ENCODE measurements at regions not wholly inside any gene's neighbourhood (a gene's known extent, or its start where the extent isn't known, plus 50 kb on each side); places are given as distances from the start of the nearest gene placed in this dataset.
"Not testable (repeated sequence)": the region's sequence is repeated elsewhere in the genome, so short reads cannot be mapped to it uniquely, and the experiment has no call there.

GRCh38 chr5:92641031-92641962 lies 939.7 kb downstream of the NR2F1-AS1 start:
- DNase-seq (ENCODE audit: low spot score), result no peak
- intact Hi-C loops (cut with DNase I), result no loop called here

GRCh38 chr5:92640340-92640739 lies 940.7 kb downstream of the NR2F1-AS1 start:
- intact Hi-C loops (cut with DNase I), result no loop called here
- no peak for DNase-seq (ENCODE audit: low spot score)

DNA sequence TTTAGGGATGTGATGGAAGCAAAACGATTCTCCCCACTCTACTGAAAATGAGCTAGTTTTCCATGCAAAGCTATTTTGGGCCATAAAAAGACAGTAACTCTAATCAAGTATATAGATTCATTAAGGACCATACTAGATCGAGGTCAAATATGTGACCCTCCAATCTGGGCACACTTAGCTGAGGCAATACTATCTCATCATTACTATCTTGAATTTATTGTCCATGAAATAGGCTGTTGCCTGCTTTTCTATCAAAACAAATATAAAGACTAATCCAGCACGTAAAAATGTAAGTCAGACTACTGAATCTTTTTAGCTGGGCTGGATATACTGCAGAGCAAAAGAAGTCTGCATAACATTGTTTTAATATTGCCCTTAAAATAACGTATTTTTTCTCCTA lies 943.1 kb downstream of the NR2F1-AS1 start:
- intact Hi-C loops (cut with DNase I), result no loop called here
- DNase-seq (ENCODE audit: low spot score), result no peak

DNA sequence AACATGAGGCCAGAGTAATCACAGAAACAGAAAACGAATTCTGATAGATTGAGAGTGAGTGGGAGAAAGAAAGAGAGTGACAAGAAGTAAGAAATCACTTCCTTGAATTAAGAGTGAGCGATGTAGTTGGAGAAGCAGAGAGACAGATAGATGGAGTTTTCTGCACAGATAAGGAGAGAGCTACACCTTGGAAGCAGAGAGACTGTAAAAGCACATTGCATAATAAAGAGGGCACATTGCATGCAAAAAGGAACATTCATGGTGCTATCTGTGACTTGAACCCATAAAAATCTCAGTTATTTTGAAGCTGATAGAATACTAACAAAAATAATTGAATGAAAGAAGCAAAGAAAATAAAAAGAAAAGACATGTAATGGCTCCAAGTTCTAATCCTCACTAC lies 943.8 kb downstream of the NR2F1-AS1 start:
- no peak for DNase-seq (ENCODE audit: low spot score)
- intact Hi-C loops (cut with DNase I), result no loop called here

DNA sequence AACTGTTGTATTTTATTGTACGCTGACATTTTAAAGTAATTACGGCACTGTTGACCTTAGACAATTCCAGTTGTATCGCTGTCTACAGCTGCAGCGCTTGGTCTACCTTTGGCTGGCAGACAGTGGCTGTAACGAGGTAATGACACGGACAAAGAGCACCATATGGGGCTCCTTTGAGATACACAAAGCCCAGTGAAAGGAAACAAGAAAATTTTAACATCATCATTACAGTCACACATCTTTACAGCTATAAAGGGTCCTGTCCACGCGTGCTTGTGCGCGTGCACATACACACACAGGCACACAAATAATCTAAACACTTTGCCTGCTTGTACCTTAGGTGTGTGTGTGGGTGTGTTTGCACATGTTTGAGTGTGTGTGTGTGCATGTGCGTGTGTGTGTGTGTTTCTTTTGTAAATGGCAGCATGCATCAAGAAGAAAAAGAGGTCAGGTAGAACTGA lies 946.0 kb downstream of the NR2F1-AS1 start:
- no peak for DNase-seq (ENCODE audit: low spot score)
- intact Hi-C loops (cut with DNase I), result no loop called here

DNA sequence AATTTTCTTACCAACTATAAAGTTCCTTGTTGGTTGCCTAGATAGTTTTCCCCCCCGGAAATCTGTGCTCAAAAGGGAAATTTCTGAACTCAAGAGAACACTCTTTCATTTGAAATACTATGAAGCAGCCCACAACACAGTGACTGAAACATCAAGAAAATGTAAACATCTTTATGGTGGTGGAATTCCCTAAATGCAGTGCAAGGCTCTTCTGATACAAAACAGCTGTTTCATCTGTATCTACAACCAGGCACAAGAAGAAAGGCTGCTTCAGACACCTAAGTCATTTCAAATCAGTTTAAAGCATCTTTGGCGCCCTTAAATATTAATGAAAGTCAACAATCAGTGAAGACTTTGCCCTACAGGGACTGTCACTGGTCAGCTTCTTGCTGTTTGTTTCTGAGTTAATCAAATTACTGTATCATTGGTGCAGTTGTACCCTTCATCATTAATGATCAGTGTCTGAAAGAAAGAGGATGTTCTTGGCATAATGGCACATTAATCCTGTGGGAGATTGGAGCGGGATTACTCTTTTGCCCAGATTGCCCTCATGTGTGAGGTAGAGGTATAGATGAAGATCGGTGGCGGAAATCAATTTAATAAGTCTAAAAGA lies 947.0 kb downstream of the NR2F1-AS1 start:
- intact Hi-C loops (cut with DNase I), result no loop called here
- DNase-seq (ENCODE audit: low spot score), result no peak

- no peak for DNase-seq (ENCODE audit: low spot score)
- intact Hi-C loops (cut with DNase I), result no loop called here
These were observed 947.8 kb downstream of the NR2F1-AS1 start for GRCh38 chr5:92633176-92633575.

DNA sequence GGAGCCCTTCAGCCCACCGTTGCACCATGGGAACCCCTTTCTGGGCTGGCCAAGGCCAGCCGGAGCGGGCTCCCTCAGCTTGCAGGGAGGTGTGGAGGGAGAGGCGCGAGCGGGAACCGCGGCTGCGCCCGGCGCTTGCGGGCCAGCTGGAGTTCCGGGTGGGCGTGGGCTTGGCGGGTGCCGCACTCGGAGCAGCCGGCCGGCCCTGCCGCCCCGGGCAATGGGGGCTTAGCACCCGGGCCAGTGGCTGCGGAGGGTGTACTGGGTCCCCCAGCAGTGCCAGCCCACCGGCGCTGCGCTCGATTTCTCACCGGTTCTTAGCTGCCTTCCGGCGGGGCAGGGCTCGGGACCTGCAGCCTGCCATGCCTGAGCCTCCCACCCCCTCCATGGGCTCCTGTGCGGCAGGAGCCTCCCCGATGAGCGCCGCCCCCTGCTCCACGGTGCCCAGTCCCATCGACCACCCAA lies 949.8 kb downstream of the NR2F1-AS1 start:
- DNase-seq (ENCODE audit: low spot score); intact Hi-C loops (cut with DNase I): not testable (repeated sequence)

DNA sequence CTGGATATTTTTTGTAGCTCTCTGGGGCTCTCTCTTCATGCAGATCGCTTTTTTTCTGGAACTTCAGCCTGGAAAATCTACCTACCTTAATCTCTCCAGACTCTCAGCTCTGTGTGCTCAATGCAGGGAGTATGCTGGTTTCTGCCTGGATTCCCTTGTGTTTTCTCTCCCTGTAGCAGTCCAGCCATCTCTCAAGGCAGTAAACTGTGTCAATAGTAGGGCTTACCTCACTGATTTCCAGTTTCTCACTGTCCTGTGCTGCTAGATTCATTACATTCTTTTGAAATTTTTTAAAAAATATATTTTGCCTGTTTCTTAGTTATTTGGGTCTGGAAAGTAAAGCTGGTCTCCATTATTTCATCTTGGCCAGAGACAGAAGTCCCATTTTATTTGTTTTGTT lies 951.4 kb downstream of the NR2F1-AS1 start:
- intact Hi-C loops (cut with DNase I), result no loop called here
- no peak for DNase-seq (ENCODE audit: low spot score)

DNA sequence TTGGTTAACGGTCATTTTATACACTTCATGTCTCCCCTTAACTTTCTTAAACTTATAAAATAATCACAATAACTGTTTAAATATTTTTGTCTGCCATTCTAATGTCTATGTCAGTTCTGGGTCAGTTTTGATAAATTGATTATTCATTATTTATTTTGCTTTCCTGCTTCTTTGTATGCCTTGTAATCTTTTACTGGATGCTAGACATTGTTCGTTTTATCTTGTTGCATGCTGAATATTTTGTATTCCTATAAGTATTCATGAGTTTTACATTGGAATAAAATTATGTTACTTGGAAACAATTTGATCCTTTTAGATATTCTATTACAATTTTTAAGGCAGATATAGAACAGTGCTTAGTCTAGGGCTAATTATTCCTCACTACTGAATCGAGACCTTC lies 952.0 kb downstream of the NR2F1-AS1 start:
- intact Hi-C loops (cut with DNase I), result no loop called here
- no peak for DNase-seq (ENCODE audit: low spot score)

DNA sequence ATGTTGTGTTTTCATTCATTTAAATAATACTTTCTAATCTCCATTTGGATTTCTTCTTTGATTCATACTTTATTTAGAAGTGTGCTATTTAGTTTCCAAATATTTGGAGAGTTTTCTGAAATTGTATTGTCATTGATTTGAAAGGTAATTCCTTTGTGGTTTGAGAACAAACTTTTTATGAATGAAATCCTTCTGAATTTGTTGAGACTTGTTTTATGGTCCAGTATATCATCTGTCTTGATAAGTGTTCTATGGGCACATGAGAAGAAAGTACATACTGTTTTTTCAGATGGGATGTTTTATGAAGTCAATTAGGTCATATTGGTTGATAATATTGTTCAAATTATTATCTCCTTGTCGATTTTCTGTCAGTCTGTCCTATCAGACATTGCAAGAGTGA lies 953.8 kb downstream of the NR2F1-AS1 start:
- intact Hi-C loops (cut with DNase I), result no loop called here
- no peak for DNase-seq (ENCODE audit: low spot score)

DNA sequence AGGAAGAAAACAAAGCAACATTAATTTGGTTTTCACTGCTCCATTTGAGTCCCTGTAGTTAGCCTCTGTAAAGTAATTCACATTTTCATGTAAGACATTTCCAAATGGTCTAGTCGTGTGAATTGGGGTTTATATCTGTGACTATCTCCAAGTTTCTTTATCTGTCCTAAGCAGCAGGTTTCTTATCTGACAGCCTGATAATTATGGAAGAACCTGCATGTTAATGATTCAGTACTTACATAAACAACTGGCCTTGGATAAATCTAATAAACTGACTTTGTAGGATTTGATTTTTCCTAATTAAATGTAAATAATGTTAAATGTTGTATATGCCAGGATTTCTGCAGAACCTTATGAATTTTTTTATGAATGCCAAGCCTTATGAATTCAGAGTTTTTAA lies 964.9 kb downstream of the NR2F1-AS1 start:
- intact Hi-C loops (cut with DNase I), result no loop called here
- no peak for DNase-seq (ENCODE audit: low spot score)

- intact Hi-C loops (cut with DNase I), result no loop called here
- DNase-seq (ENCODE audit: low spot score), result no peak
These were observed 967.5 kb downstream of the NR2F1-AS1 start for GRCh38 chr5:92613546-92613945.

DNA sequence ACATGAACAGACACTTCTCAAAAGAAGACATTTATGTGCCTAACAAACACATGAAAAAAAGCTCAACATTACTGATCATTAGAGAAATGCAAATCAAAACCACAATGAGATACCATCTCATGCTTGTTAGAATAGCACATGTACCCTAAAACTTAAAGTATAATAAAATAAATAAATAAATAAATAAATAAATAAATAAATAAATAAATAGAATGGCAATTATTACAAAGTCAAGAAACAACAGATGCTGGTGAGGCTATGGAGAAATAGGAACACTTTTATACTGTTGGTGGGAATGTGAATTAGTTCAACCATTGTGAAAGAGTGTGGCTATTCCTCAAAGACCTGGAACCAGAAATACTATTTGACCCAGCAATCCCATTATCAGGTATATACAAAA lies 970.6 kb downstream of the NR2F1-AS1 start:
- DNase-seq (ENCODE audit: low spot score); intact Hi-C loops (cut with DNase I): not testable (repeated sequence)

DNA sequence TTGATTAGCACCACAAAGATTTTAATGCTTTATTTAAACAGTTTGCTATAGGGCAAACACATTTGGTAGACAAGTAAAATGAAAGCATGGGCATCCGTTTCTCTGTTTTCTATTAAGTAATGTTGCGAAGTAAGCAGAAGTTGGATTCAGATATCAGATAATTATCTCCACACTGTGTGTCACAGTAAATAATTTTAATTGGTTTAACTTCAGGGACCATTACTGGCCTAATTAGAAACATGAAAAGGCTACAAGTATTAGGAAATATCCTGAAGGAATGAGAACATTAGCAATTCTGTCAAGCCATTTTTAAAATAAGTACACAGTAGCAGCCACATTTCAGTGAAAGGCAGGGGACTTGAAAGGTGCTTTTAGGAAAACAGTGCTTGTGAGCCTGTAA lies 975.4 kb downstream of the NR2F1-AS1 start:
- intact Hi-C loops (cut with DNase I), result no loop called here
- no peak for DNase-seq (ENCODE audit: low spot score)

DNA sequence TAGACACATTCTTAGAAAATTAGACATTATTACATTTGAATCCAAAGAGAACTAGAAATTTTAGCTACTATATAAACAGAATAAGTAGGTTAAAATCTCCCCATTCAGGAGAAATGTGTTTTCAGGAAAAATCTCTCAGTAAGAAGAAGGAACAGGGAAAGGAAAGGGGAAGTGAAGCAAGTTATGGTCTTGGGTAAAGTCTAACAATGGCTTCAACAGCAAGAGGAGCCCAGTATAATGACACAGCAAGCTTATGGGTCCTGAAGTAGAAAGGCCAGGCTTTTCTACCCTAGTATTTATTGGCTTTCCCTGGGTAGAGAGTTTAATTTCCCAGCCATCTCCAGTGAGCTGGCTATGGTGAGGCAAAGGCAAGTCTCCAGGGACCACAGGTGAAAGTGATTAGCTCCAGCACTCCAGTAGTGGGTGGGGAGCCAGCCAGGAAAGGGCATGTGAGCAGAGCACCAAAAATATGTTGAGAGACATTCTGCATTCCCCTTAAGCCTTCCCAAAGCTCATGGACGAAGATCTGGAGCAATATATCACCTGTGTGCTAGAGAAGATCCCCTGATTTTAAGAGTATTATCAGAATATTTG lies 981.7 kb downstream of the NR2F1-AS1 start:
- intact Hi-C loops (cut with DNase I), result no loop called here
- no peak for DNase-seq (ENCODE audit: low spot score)

DNA sequence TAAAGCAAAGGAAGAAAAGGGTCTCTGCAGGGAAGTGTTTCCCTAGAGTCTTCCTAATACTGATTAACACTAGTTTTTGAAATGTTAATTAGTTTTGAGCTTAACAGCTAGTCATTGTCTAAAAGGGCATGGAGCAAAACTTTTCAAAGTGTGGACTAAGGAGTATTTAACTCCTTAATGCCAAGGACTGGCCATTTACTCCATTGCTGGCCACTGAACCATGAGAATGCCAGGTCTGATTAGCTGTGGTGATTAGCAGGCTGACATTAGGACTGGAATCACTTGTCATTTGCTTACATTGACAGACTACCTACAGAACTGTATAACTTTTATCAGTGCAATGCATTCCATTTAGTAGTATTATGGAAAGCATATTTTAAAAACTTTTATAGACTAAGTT lies 987.0 kb downstream of the NR2F1-AS1 start:
- intact Hi-C loops (cut with DNase I), result no loop called here
- DNase-seq (ENCODE audit: low spot score), result no peak

DNA sequence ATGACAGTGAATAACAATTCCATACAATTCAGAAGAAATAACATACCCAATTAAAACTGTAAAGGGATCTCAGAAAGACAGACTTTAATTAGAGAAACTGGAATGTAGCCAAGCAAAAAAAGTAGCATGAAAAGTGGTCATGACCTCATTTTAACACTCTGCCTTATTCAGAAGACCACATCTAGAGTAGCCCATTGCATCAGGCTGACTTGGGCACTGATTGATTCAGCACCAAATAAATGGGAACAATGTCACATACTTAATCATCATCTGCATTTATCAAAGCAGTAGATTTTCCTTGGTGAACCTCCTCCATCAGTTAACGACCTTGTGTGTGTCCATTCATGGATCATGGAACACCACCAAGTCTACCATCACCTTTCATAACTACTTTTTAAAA lies 992.1 kb downstream of the NR2F1-AS1 start:
- intact Hi-C loops (cut with DNase I), result no loop called here
- DNase-seq (ENCODE audit: low spot score), result no peak

DNA sequence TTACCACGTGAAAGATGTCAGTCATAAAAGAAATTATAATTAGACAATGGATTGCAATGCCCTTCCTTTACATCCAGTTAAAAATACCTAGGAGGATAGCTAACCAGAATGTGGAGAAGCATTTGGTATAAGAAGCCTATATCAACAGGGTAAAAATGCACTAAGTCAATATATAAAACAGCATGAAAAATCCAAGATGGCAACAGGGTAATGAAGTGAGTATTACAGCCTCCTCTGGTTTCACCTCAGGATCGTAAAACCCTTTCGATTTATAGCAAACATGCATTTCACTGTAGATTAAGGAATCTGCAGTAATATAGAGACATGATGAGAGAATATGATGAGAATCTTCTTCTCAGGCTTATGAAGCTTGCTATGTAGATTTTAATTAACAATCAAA lies 999.3 kb downstream of the NR2F1-AS1 start:
- intact Hi-C loops (cut with DNase I), result no loop called here
- DNase-seq (ENCODE audit: low spot score), result no peak

- no peak for DNase-seq (ENCODE audit: low spot score)
- intact Hi-C loops (cut with DNase I), result no loop called here
These were observed 999.8 kb downstream of the NR2F1-AS1 start for GRCh38 chr5:92581249-92581648.

GRCh38 chr5:92580814-92581213 lies 1000.2 kb downstream of the NR2F1-AS1 start:
- intact Hi-C loops (cut with DNase I), result no loop called here
- DNase-seq (ENCODE audit: low spot score), result no peak
